ENCODE measurements at regions not wholly inside any gene's neighbourhood (a gene's known extent, or its start where the extent isn't known, plus 50 kb on each side); places are given as distances from the start of the nearest gene placed in this dataset.

DNA sequence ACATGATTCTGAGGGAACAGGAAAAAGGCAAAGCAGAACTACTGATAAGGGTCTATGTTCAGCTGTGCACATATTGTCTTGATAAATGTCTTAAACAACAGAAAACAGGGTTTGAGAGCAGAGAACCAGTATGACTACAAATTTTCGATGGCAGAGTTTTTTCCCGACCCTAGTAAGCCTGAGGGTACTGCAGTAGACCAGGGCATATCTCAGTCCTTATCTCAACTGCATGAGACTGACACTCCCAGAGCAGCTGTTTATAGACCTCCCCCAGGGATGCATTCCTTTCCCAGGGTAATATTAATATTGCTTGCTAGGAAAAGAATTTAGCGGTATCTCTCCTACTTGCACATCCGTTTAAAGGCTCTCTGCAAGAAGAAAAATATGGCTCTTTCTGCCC lies 1176.8 kb upstream of the ADGRB3 start:
- CTCF ChIA-PET: no interaction called here
- DNase-seq (ENCODE audit: low read depth): no peak
- no peaks in the 10 kb centered on the region for H3K27me3 ChIP-seq (ENCODE audit: control insufficient read depth, insufficient read depth, low read length)
- POLR2A ChIA-PET: no interaction called here
- H3K36me3 ChIP-seq (ENCODE audit: control insufficient read depth, insufficient read depth, low read length): no peaks in the 10 kb centered on the region
- TF ChIP-seq, protein P1, sequence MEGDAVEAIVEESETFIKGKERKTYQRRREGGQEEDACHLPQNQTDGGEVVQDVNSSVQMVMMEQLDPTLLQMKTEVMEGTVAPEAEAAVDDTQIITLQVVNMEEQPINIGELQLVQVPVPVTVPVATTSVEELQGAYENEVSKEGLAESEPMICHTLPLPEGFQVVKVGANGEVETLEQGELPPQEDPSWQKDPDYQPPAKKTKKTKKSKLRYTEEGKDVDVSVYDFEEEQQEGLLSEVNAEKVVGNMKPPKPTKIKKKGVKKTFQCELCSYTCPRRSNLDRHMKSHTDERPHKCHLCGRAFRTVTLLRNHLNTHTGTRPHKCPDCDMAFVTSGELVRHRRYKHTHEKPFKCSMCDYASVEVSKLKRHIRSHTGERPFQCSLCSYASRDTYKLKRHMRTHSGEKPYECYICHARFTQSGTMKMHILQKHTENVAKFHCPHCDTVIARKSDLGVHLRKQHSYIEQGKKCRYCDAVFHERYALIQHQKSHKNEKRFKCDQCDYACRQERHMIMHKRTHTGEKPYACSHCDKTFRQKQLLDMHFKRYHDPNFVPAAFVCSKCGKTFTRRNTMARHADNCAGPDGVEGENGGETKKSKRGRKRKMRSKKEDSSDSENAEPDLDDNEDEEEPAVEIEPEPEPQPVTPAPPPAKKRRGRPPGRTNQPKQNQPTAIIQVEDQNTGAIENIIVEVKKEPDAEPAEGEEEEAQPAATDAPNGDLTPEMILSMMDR (IDR thresholded peaks at IDR 0.05; ENCODE audit: insufficient read depth, low read depth, low read length): no peak
- H3K4me3 ChIP-seq (ENCODE audit: low read depth, low read length): no peak overlapping the region

DNA sequence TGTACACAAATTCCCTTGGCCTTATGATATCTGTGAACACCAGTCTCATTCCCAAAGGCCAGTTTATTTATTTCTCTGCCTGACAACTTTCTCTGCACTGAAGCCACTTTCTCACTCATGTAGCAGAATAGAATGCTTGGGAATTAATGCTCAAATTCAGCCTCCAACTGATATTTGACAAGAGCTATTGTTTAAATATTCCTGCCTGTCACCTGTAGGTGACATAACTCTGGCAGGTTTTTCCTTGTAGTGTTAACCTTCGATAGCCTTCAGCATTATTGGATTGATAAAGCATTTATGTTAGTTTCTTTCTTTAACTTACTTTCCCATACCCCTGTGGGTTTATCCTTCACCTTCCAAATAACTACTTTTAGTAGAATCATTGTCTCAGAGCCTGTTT lies 1183.2 kb upstream of the ADGRB3 start:
- Histone ChIP-seq H3K36me3 (ENCODE audit: control insufficient read depth, insufficient read depth, low read length) (no peaks in the 10 kb centered on the region), H3K4me3 (ENCODE audit: low read depth, low read length) (no peak overlapping the region), H3K27me3 (ENCODE audit: control insufficient read depth, insufficient read depth, low read length) (no peaks in the 10 kb centered on the region)
- DNase-seq (ENCODE audit: low read depth): no peak
- TF ChIP-seq, protein P1 (IDR thresholded peaks at IDR 0.05; ENCODE audit: insufficient read depth, low read depth, low read length): no peak
- CTCF ChIA-PET: no interaction called here
- POLR2A ChIA-PET: no interaction called here

DNA sequence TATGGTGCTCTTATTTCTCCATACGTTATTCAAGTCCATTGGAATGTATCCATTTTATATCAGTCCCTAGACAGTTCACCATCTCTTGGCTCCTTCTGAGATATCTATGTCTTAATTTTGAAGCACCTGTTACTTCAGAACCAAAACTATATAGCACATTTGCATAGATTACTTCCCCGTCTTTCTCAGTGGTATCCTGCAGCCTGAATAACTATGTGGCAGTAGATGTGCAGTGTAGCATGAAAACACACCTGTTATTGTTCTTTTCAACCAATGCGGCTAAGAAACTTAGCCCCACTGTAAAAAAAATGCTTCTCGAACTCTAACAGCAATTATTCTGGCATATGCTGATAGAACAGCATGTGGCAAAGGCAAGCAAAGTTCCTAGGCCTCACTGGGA lies 1184.4 kb upstream of the ADGRB3 start:
- ChIA-PET POLR2A (no interaction called here), CTCF (no interaction called here)
- H3K4me3 ChIP-seq (ENCODE audit: low read depth, low read length): no peak overlapping the region

DNA sequence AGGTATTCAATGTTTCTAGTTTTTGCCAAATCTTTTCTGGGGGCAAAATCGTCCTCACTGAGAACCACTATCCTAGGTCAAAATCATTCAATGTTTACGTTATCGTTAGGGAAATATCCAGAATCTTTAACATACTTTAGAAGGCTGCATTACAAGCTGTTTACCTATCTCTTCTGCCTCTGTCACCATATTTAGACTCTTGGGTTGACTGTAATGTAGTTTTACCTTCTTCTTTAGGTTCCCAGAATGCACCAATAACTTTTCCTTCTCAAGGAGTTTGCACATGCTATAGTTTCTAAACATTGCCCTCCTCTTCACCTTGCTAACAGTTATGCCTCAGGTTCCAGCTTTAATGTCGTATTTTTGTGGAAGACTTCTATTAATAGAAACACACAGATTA lies 1185.5 kb upstream of the ADGRB3 start:
- DNase-seq (ENCODE audit: low read depth): no peak
- no peaks in the 10 kb centered on the region for H3K36me3 ChIP-seq (ENCODE audit: control insufficient read depth, insufficient read depth, low read length)
- H3K27me3 ChIP-seq (ENCODE audit: control insufficient read depth, insufficient read depth, low read length): no peaks in the 10 kb centered on the region
- ChIA-PET POLR2A (no interaction called here), CTCF (no interaction called here)
- no peak overlapping the region for H3K4me3 ChIP-seq (ENCODE audit: low read depth, low read length)
- TF ChIP-seq, protein P1 (IDR thresholded peaks at IDR 0.05; ENCODE audit: insufficient read depth, low read depth, low read length): no peak

More for the DNA sequence above, 1184.4 kb upstream of the ADGRB3 start:
- DNase-seq (ENCODE audit: low read depth): no peak
- Histone ChIP-seq H3K36me3 (ENCODE audit: control insufficient read depth, insufficient read depth, low read length) (no peaks in the 10 kb centered on the region), H3K27me3 (ENCODE audit: control insufficient read depth, insufficient read depth, low read length) (no peaks in the 10 kb centered on the region)
- TF ChIP-seq, protein P1 (IDR thresholded peaks at IDR 0.05; ENCODE audit: insufficient read depth, low read depth, low read length): no peak

DNA sequence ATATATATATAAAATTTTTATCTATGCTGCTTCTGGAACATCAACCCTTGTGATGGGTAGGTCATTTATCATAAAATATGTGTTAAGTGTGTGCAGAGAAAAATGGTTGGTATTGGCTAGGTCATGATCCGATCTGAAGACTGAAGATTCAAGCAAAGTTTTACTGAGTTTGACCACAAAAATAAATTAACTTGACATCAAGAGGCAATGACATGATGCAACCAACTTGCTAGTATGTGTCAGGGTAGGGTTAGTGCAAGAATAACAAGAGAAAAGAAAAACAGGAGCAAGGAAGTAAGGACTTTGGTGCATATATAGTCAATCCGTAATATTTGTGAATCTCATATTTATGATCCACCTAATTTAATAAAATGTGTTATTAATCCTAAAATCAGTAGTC lies 1202.0 kb upstream of the ADGRB3 start:
- POLR2A ChIA-PET: no interaction called here
- no peak for DNase-seq (ENCODE audit: low read depth)
- TF ChIP-seq, protein P1 (IDR thresholded peaks at IDR 0.05; ENCODE audit: insufficient read depth, low read depth, low read length): no peak

More for the DNA sequence above, 1202.0 kb upstream of the ADGRB3 start:
- no peaks in the 10 kb centered on the region for H3K36me3 ChIP-seq (ENCODE audit: control insufficient read depth, insufficient read depth, low read length)
- CTCF ChIA-PET: no interaction called here
- no peaks in the 10 kb centered on the region for H3K27me3 ChIP-seq (ENCODE audit: control insufficient read depth, insufficient read depth, low read length)
- no peak overlapping the region for H3K4me3 ChIP-seq (ENCODE audit: low read depth, low read length)
